ENCODE measurements at regions not wholly inside any gene's neighbourhood (a gene's known extent, or its start where the extent isn't known, plus 50 kb on each side); places are given as distances from the start of the nearest gene placed in this dataset.

DNA sequence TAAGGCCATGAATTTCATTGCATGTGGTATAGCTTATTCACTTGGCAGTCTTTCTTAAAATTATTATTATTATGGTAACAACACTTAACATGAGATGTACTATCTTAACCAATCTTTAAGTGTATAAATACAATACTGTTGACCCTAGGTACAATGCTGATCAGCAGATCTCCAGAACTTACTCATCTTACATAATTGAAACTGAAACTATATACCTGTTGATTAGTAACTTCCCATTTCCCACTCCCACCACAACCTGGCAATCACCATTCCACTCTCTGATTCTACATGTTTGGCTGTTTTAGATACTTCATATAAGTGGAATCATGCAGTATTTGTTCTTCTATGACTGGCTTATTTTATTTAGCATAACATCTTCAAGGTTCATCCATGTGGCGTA lies 150.2 kb upstream of the POU2AF2 start:
- TF ChIP-seq YY1 (IDR thresholded peaks at IDR 0.05; ENCODE audit: insufficient read depth, insufficient read length) (no peak), ZNF274 (IDR thresholded peaks at IDR 0.05; ENCODE audit: low read depth, low read length) (no peak), SUZ12 (IDR thresholded peaks at IDR 0.05; ENCODE audit: extremely low read depth, insufficient read depth, insufficient read length) (no peak)
